ENCODE measurements at regions not wholly inside any gene's neighbourhood (a gene's known extent, or its start where the extent isn't known, plus 50 kb on each side); places are given as distances from the start of the nearest gene placed in this dataset.

- in situ Hi-C loops (cut with HindIII; ENCODE audit: low sequenced_read_pairs): no loop called here
- no peak overlapping the region for H3K4me3 ChIP-seq (ENCODE audit: low read depth, low read length)
- TF ChIP-seq CTCF (IDR thresholded peaks at IDR 0.05; ENCODE audit: low read depth, low read length): no peak
- DNase-seq (ENCODE audit: low read depth, low spot score): peak; percentile 85
These were observed 90.9 kb upstream of the SETBP1 start for GRCh38 chr18:44589693-44590355.

- peak; percentile 10 for DNase-seq (ENCODE audit: low read depth, low spot score)
- TF ChIP-seq CTCF (IDR thresholded peaks at IDR 0.05; ENCODE audit: low read depth, low read length): no peak
- in situ Hi-C loops (cut with HindIII; ENCODE audit: low sequenced_read_pairs): no loop called here
- no peak overlapping the region for H3K4me3 ChIP-seq (ENCODE audit: low read depth, low read length)
These were observed 89.6 kb upstream of the SETBP1 start for GRCh38 chr18:44590956-44591670.

- H3K4me3 ChIP-seq (ENCODE audit: low read depth, low read length): no peak overlapping the region
- peak; percentile 70 for DNase-seq (ENCODE audit: low read depth, low spot score)
- in situ Hi-C loops (cut with HindIII; ENCODE audit: low sequenced_read_pairs): no loop called here
- no peak for TF ChIP-seq CTCF (IDR thresholded peaks at IDR 0.05; ENCODE audit: low read depth, low read length)
These were observed 88.0 kb upstream of the SETBP1 start for GRCh38 chr18:44592639-44593038.

- no peak overlapping the region for H3K4me3 ChIP-seq (ENCODE audit: low read depth, low read length)
- DNase-seq (ENCODE audit: low read depth, low spot score): peak; percentile 79
- in situ Hi-C loops (cut with HindIII; ENCODE audit: low sequenced_read_pairs): no loop called here
- TF ChIP-seq CTCF (IDR thresholded peaks at IDR 0.05; ENCODE audit: low read depth, low read length): no peak
These were observed 85.8 kb upstream of the SETBP1 start for GRCh38 chr18:44594799-44595467.

GRCh38 chr18:44597797-44598196 lies 82.9 kb upstream of the SETBP1 start:
- no peak for TF ChIP-seq CTCF (IDR thresholded peaks at IDR 0.05; ENCODE audit: low read depth, low read length)
- H3K4me3 ChIP-seq (ENCODE audit: low read depth, low read length): no peak overlapping the region
- in situ Hi-C loops (cut with HindIII; ENCODE audit: low sequenced_read_pairs): no loop called here
- no peak for DNase-seq (ENCODE audit: low read depth, low spot score)

- no peak for DNase-seq (ENCODE audit: low read depth, low spot score)
- in situ Hi-C loops (cut with HindIII; ENCODE audit: low sequenced_read_pairs): no loop called here
- no peak overlapping the region for H3K4me3 ChIP-seq (ENCODE audit: low read depth, low read length)
- no peak for TF ChIP-seq CTCF (IDR thresholded peaks at IDR 0.05; ENCODE audit: low read depth, low read length)
These were observed 82.2 kb upstream of the SETBP1 start for GRCh38 chr18:44598514-44598913.

All from astrocyte of the spinal cord (primary cell).